ENCODE measurements at regions not wholly inside any gene's neighbourhood (a gene's known extent, or its start where the extent isn't known, plus 50 kb on each side); places are given as distances from the start of the nearest gene placed in this dataset.

DNA sequence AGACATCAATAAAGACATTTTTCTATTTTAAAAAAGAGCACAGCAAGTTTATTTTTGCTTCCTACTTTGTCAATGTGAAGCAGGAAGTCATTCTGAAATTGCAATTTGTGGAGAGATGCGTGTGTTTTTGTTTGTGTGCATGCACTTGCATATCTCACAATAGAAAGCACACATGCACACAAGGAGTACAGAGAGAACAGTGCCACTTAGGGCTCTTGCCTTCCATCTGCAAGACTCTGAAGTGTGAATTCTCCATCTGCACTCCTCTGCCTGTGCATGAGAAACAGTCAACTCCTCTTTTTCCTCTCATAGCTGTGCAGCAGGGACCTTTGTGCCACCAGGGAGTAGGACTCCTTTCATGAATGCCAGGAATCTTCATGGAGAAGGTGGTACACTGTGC, 316.3 kb upstream of the CNR1 start:
- Mint-ChIP-seq H3K4me1 (no peaks in the 10 kb centered on the region), H3K27me3 (ENCODE audit: low read depth) (no peaks in the 10 kb centered on the region), H3K27ac (no peak overlapping the region), H3K9me3 (peaks cover 28% of the 10 kb centered on the region), H3K4me3 (no peak overlapping the region), H3K36me3 (no peaks in the 10 kb centered on the region)
- no peak for DNase-seq (ENCODE audit: low spot score in 2 of 2, unreplicated experiment in 2 of 2)
- TF ChIP-seq, protein P1, sequence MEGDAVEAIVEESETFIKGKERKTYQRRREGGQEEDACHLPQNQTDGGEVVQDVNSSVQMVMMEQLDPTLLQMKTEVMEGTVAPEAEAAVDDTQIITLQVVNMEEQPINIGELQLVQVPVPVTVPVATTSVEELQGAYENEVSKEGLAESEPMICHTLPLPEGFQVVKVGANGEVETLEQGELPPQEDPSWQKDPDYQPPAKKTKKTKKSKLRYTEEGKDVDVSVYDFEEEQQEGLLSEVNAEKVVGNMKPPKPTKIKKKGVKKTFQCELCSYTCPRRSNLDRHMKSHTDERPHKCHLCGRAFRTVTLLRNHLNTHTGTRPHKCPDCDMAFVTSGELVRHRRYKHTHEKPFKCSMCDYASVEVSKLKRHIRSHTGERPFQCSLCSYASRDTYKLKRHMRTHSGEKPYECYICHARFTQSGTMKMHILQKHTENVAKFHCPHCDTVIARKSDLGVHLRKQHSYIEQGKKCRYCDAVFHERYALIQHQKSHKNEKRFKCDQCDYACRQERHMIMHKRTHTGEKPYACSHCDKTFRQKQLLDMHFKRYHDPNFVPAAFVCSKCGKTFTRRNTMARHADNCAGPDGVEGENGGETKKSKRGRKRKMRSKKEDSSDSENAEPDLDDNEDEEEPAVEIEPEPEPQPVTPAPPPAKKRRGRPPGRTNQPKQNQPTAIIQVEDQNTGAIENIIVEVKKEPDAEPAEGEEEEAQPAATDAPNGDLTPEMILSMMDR (IDR thresholded peaks at IDR 0.05; ENCODE audit: unreplicated experiment): no peak

DNA sequence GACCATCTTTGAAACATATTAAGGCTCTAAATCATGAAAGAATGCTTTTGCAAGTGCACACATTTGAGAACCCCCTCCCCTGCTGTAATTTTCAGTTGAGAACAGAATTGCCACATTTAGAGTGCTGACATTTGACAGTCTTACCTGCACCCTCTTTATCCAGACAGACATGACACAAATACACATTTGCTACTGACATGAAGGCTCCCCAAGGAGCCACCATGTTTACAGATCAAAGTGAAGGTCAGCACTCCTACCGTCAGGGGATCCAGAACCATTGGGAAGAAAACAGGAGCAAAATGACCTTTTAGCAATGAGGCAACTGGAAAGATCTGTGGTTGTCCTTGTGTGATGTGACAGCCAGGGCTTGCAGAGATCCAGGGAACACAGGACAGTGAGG, 315.4 kb upstream of the CNR1 start:
- Mint-ChIP-seq H3K27ac (no peak overlapping the region), H3K9me3 (peaks cover 30% of the 10 kb centered on the region), H3K4me3 (no peak overlapping the region), H3K36me3 (no peaks in the 10 kb centered on the region), H3K4me1 (no peaks in the 10 kb centered on the region), H3K27me3 (ENCODE audit: low read depth) (no peaks in the 10 kb centered on the region)
- DNase-seq (ENCODE audit: low spot score in 2 of 2, unreplicated experiment in 2 of 2): no peak
- TF ChIP-seq, protein P1 (IDR thresholded peaks at IDR 0.05; ENCODE audit: unreplicated experiment): no peak

DNA sequence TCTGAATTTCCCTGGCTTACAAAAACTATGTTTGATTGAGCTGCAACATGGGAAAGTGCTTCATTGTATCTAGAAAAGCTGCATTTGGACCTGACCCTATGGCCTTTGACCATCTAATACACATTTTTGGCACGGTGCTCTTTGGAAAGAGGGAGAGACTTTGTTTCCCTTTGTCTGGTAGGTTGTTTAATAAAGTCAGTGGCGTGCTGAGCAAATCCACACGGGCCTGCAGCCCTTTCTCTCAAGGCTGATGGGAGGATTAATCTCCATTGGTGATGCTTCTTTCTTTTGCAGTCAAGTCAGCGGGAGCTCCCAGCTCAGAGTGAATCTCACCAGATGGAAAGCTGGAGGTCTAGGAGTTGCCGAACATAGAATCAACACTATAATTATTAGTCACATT, 314.7 kb upstream of the CNR1 start:
- H3K27ac Mint-ChIP-seq: no peak overlapping the region
- TF ChIP-seq, protein P1 (IDR thresholded peaks at IDR 0.05; ENCODE audit: unreplicated experiment): no peak

DNA sequence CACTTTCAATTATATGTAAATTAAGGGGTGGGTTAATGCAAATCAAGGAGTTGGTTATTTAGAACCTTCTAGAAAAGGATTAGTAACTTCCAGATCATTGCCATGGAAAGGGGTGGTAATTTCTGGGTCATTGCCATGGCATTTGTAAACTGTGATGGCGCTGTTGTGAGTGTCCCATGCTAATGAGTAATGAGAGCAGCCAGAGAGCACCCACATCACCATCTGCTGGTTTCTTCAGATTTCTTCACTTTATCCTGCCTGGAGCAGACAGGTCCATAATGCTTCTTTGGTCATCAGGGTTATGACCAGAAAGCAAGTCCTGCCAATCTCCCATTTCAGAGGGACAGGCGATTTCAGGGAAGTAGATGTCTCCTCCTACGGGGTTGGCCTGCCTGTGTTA, 311.3 kb upstream of the CNR1 start:
- Mint-ChIP-seq H3K4me1 (no peaks in the 10 kb centered on the region), H3K27ac (no peak overlapping the region), H3K9me3 (peaks cover 12% of the 10 kb centered on the region), H3K36me3 (no peaks in the 10 kb centered on the region), H3K4me3 (no peak overlapping the region), H3K27me3 (ENCODE audit: low read depth) (no peaks in the 10 kb centered on the region)
- DNase-seq (ENCODE audit: low spot score in 2 of 2, unreplicated experiment in 2 of 2): no peak
- TF ChIP-seq, protein P1 (IDR thresholded peaks at IDR 0.05; ENCODE audit: unreplicated experiment): no peak

More for the DNA sequence above, 314.7 kb upstream of the CNR1 start:
- DNase-seq (ENCODE audit: low spot score in 2 of 2, unreplicated experiment in 2 of 2): no peak
- H3K9me3 Mint-ChIP-seq: peaks cover 30% of the 10 kb centered on the region
- H3K4me1 Mint-ChIP-seq: no peaks in the 10 kb centered on the region
- no peaks in the 10 kb centered on the region for H3K27me3 Mint-ChIP-seq (ENCODE audit: low read depth)
- H3K36me3 Mint-ChIP-seq: no peaks in the 10 kb centered on the region
- H3K4me3 Mint-ChIP-seq: no peak overlapping the region

DNA sequence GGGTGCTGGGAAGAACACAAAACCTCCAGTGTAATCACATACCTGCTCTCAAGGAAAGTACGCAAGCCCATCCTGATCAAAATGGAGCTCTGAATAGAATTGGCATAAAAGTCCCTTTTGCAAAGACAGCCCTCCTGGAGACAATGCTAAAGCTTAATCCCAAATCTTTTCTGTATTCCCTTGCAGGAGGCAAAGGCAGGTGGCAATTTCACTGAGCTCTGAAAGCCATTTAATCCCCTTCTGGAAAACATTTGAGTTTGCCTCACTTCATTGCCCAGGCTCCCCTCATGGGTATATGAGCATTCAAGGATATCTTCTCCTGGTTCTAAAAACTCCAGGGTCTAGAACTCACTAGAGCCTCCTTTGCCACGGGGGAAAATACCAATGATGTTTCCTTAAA, 310.2 kb upstream of the CNR1 start:
- H3K4me1 Mint-ChIP-seq: no peaks in the 10 kb centered on the region
- TF ChIP-seq, protein P1 (IDR thresholded peaks at IDR 0.05; ENCODE audit: unreplicated experiment): no peak
- peaks cover 12% of the 10 kb centered on the region for H3K9me3 Mint-ChIP-seq

DNA sequence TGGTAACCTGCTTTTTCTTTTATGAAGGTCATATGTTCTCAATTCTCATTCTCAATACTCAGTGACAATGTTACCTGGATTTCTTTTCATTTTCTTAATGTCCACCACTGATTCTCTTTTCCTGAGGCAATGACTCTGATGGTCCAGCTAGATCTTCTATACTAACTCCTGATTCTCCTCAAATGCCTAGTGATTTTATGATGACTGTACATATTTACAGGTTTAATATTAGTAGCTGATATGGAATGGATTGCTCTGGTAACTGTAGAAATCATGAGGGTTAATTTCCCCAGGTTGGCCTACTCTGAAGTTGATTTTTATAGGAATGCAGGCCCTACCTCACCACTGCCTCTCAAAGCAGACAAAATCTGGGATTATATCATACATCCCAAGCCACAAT, 308.6 kb upstream of the CNR1 start:
- H3K9me3 Mint-ChIP-seq: peaks cover 12% of the 10 kb centered on the region
- no peak overlapping the region for H3K4me3 Mint-ChIP-seq

More for the DNA sequence above, 310.2 kb upstream of the CNR1 start:
- DNase-seq (ENCODE audit: low spot score in 2 of 2, unreplicated experiment in 2 of 2): no peak
- Mint-ChIP-seq H3K27ac (no peak overlapping the region), H3K4me3 (no peak overlapping the region), H3K36me3 (no peaks in the 10 kb centered on the region), H3K27me3 (ENCODE audit: low read depth) (no peaks in the 10 kb centered on the region)

More for the DNA sequence above, 308.6 kb upstream of the CNR1 start:
- TF ChIP-seq, protein P1 (IDR thresholded peaks at IDR 0.05; ENCODE audit: unreplicated experiment): no peak
- Mint-ChIP-seq H3K27me3 (ENCODE audit: low read depth) (no peaks in the 10 kb centered on the region), H3K4me1 (no peaks in the 10 kb centered on the region), H3K36me3 (no peaks in the 10 kb centered on the region), H3K27ac (no peak overlapping the region)
- no peak for DNase-seq (ENCODE audit: low spot score in 2 of 2, unreplicated experiment in 2 of 2)

Data from mesothelial cell of epicardium (in vitro differentiated cells).